ENCODE measurements at regions not wholly inside any gene's neighbourhood (a gene's known extent, or its start where the extent isn't known, plus 50 kb on each side); places are given as distances from the start of the nearest gene placed in this dataset.

- TF ChIP-seq CTCF (conservative IDR thresholded peaks at IDR 0.05; ENCODE audit: low read depth, low read length) (no peak), EZH2 (IDR thresholded peaks at IDR 0.05; ENCODE audit: borderline replicate concordance, low read depth, low read length, poor library complexity, severe bottlenecking) (no peak)
Observed at GRCh38 chr1:60678802-60679201, 403.6 kb upstream of the NFIA start.

Measured in A673 (cell line).